A673 (cell line): ENCODE measurements at regions not wholly inside any gene's neighbourhood (a gene's known extent, or its start where the extent isn't known, plus 50 kb on each side); places are given as distances from the start of the nearest gene placed in this dataset.

ENCODE experiments used
- BruUV-seq: library from RNA; stranded (reverse); fragments of 400-500 nt; replicated peaks from 2 replicates; lab custom pipeline; 2021; lab: Mats Ljungman, UMichigan
- CTCF ChIA-PET: fragments of 300-600 bp; sonication (Branson Sonifier 250); formaldehyde crosslinking; loops from one replicate; lab custom pipeline; 2022; ENCODE audit warnings: antibody characterized with exemption; lab: Charles Lee
- POLR2A ChIA-PET: fragments of 300-600 bp; sonication (Branson Sonifier 250); formaldehyde crosslinking; loops from one replicate; lab custom pipeline; 2022; ENCODE audit warnings: antibody characterized with exemption; ENCODE audit not compliant: low non-redundant PET; lab: Charles Lee
- DNase-seq: peaks from one replicate; pipeline ENCODE4 v3.0.0-alpha.2; 2015; ENCODE audit warnings: low spot score
- H3K27ac ChIP-seq: fragments of 200-600 bp; sonication (generic); 2 replicates; pipeline ENCODE4 v1.5.1; 2016; ENCODE audit warnings: mixed run types, low read depth, mild to moderate bottlenecking, mixed read lengths, antibody characterized with exemption, low read length; ENCODE audit not compliant: poor library complexity, severe bottlenecking
- H3K27me3 ChIP-seq: fragments of 200-600 bp; sonication (generic); replicated peaks from 2 replicates; pipeline ENCODE4 v1.6.1; 2017; ENCODE audit warnings: mixed run types, low read depth, mild to moderate bottlenecking, mixed read lengths, antibody characterized with exemption, low read length; ENCODE audit not compliant: insufficient read depth, poor library complexity
- H3K36me3 ChIP-seq: fragments of 200-600 bp; sonication (generic); 2 replicates; pipeline ENCODE4 v1.6.1; 2016; ENCODE audit warnings: mixed run types, mild to moderate bottlenecking, mixed read lengths, antibody characterized with exemption, low read length; ENCODE audit not compliant: insufficient read depth, poor library complexity, severe bottlenecking
- H3K4me1 ChIP-seq: fragments of 200-600 bp; sonication (generic); 2 replicates; pipeline ENCODE4 v1.6.1; 2017; ENCODE audit warnings: mixed run types, mild to moderate bottlenecking, mixed read lengths, antibody characterized with exemption, low read length; ENCODE audit not compliant: insufficient read depth, poor library complexity, severe bottlenecking
- H3K4me3 ChIP-seq: fragments of 200-600 bp; sonication (generic); 2 replicates; pipeline ENCODE4 v1.5.1; 2016; ENCODE audit warnings: low read depth, mixed run types, mild to moderate bottlenecking, mixed read lengths, low read length; ENCODE audit not compliant: poor library complexity, severe bottlenecking
- H3K9me3 ChIP-seq: fragments of 200-600 bp; sonication (generic); 2 replicates; pipeline ENCODE4 v1.6.1; 2016; ENCODE audit warnings: mixed run types, low read depth, mild to moderate bottlenecking, mixed read lengths, antibody characterized with exemption, low read length; ENCODE audit not compliant: poor library complexity, severe bottlenecking
- CTCF ChIP-seq: fragments of 300-800, 200-600 bp; sonication (generic); conservative IDR thresholded peaks from 2 replicates; pipeline ENCODE4 v1.5.1; 2017; ENCODE audit warnings: low read depth, mild to moderate bottlenecking, antibody characterized with exemption, low read length, moderate library complexity, mixed read lengths
- EZH2 ChIP-seq: fragments of 200-600 bp; sonication (generic); IDR thresholded peaks from 2 replicates; pipeline ENCODE4 v1.6.1; 2017; ENCODE audit warnings: borderline replicate concordance, low read depth, mild to moderate bottlenecking, mixed read lengths, antibody characterized with exemption, low read length; ENCODE audit not compliant: poor library complexity, severe bottlenecking
- intact Hi-C: fragments of 100-400 bp; cut with micrococcal nuclease; formaldehyde crosslinking; loops from one replicate; pipeline ENCODE4 v1.10.0; 2022; ENCODE audit not compliant: unreplicated experiment

- CTCF ChIA-PET: no interaction called here
- TF ChIP-seq EZH2 (no peak), CTCF (no peak)
- Histone ChIP-seq H3K4me3 (no peak overlapping the region), H3K4me1 (no peaks in the 10 kb centered on the region), H3K27ac (no peak overlapping the region), H3K27me3 (no peaks in the 10 kb centered on the region), H3K9me3 (no peaks in the 10 kb centered on the region), H3K36me3 (no peaks in the 10 kb centered on the region)
- POLR2A ChIA-PET: no interaction called here
- BruUV-seq: no TSS peak
- no peak for DNase-seq
- intact Hi-C loops: no loop called here
Measured at GRCh38 chr4:124234771-124235170, 477.8 kb downstream of the ANKRD50 start.

GRCh38 chr4:124243671-124244366, 468.7 kb downstream of the ANKRD50 start:
- Histone ChIP-seq H3K27me3 (no peaks in the 10 kb centered on the region), H3K4me3 (no peak overlapping the region), H3K4me1 (no peaks in the 10 kb centered on the region), H3K9me3 (no peaks in the 10 kb centered on the region), H3K36me3 (no peaks in the 10 kb centered on the region), H3K27ac (no peak overlapping the region)
- TF ChIP-seq CTCF (no peak), EZH2 (no peak)
- DNase-seq: no peak
- ChIA-PET CTCF (no interaction called here), POLR2A (no interaction called here)
- intact Hi-C loops: no loop called here
- BruUV-seq: no TSS peak

- no peak for DNase-seq
- intact Hi-C loops: no loop called here
- no peak for TF ChIP-seq CTCF
- TF ChIP-seq EZH2: no peak
- Histone ChIP-seq H3K27me3 (no peaks in the 10 kb centered on the region), H3K4me1 (no peaks in the 10 kb centered on the region), H3K9me3 (no peaks in the 10 kb centered on the region), H3K36me3 (no peaks in the 10 kb centered on the region), H3K27ac (no peak overlapping the region), H3K4me3 (no peak overlapping the region)
- BruUV-seq: no TSS peak
- POLR2A ChIA-PET: interaction anchor here (0.6 kb wide), 1 partner anchor 38 kb away, joined by 3 read pairs; no protein-coding TSS in a partner anchor
- CTCF ChIA-PET: no interaction called here
Measured at GRCh38 chr4:124253080-124253479, 459.5 kb downstream of the ANKRD50 start.
